Large intestine (tissue), 3 donors: ENCODE measurements at regions not wholly inside any gene's neighbourhood (a gene's known extent, or its start where the extent isn't known, plus 50 kb on each side); places are given as distances from the start of the nearest gene placed in this dataset.

ENCODE experiments used
- DNase-seq, 2 donors: peaks; one replicate each; pipeline versions ENCODE4 v3.0.0 to v3.0.0-alpha.2; 2013
- H3K27ac ChIP-seq: one replicate; pipeline ENCODE4 v1.5.1; 2013; ENCODE audit warnings: low read length
- H3K27me3 ChIP-seq: 2 replicates; pipeline ENCODE4 v1.6.1; 2013; ENCODE audit warnings: low read length; ENCODE audit not compliant: control insufficient read depth, insufficient read depth
- H3K36me3 ChIP-seq: 2 replicates; pipeline ENCODE4 v1.6.1; 2013; ENCODE audit warnings: low read length; ENCODE audit not compliant: control insufficient read depth, insufficient read depth
- H3K4me1 ChIP-seq: one replicate; pipeline ENCODE4 v1.6.1; 2013; ENCODE audit warnings: low read length; ENCODE audit not compliant: control insufficient read depth, insufficient read depth
- H3K4me3 ChIP-seq: one replicate; pipeline ENCODE4 v1.5.1; 2013; ENCODE audit warnings: low read length
- H3K9me3 ChIP-seq: one replicate; pipeline ENCODE4 v1.6.1; 2013; ENCODE audit warnings: mild to moderate bottlenecking, low read depth, low read length, moderate library complexity; ENCODE audit not compliant: control insufficient read depth
- WGBS: methylation state at CpG from one replicate; pipeline ENCODE4 v1.1.5; 2013; ENCODE audit warnings: low lambda C conversion rate; ENCODE audit not compliant: insufficient coverage; 5-methylcytosine and 5-hydroxymethylcytosine counted together

GRCh38 chr1:54461731-54462596 is 55.8 kb upstream of the SSBP3 start:
- DNase-seq, result peak in 1 of 2 donors; percentile 50
- H3K27me3 ChIP-seq, result no peaks in the 10 kb centered on the region
- no peaks in the 10 kb centered on the region for H3K9me3 ChIP-seq
- WGBS, result no CpG with 5 or more reads among the region's 16 CpGs
- no peaks in the 10 kb centered on the region for H3K36me3 ChIP-seq
- H3K4me3 ChIP-seq, result no peak overlapping the region
- no peak overlapping the region for H3K27ac ChIP-seq
- peaks cover 26% of the 10 kb centered on the region for H3K4me1 ChIP-seq

GRCh38 chr1:54460861-54461387 is 54.7 kb upstream of the SSBP3 start:
- Histone ChIP-seq H3K27ac (no peak overlapping the region), H3K4me1 (peaks cover 26% of the 10 kb centered on the region), H3K36me3 (no peaks in the 10 kb centered on the region), H3K4me3 (no peak overlapping the region), H3K9me3 (no peaks in the 10 kb centered on the region), H3K27me3 (no peaks in the 10 kb centered on the region)
- DNase-seq, result no peak
- no CpG with 5 or more reads among the region's 8 CpGs for WGBS

GRCh38 chr1:54460351-54460750 is 54.2 kb upstream of the SSBP3 start:
- no CpG with 5 or more reads among the region's 2 CpGs for WGBS
- no peaks in the 10 kb centered on the region for H3K36me3 ChIP-seq
- DNase-seq, result peak in 1 of 2 donors; percentile 63

DNA sequence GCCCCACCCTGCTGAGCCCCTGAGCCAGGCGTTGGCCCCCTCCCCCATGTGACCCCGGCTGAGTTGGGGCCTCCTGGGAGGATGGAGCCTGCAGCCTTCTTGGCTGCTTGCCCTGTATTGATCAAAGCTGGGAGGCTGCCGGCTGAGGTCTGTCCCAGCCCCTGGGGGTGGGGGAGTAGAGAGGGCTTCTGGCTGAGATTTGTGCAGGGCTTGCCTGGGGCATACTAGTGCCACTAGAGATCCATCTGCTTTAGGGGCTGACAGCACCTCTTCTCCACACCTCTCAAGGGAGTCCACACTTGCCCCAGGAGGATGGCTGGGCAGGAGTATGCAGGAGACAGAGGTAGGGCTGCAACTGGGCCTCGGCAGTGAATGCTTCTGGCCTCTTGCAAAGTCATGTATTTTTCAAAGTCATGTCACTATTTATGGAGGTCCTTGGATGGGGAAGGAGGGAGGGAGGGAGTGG is 53.6 kb upstream of the SSBP3 start:
- peaks cover 18% of the 10 kb centered on the region for H3K4me1 ChIP-seq
- H3K27me3 ChIP-seq, result no peaks in the 10 kb centered on the region
- H3K4me3 ChIP-seq, result no peak overlapping the region
- no CpG with 5 or more reads among the region's 4 CpGs for WGBS
- no peaks in the 10 kb centered on the region for H3K36me3 ChIP-seq
- no peaks in the 10 kb centered on the region for H3K9me3 ChIP-seq
- peak in 1 of 2 donors; percentile 46 for DNase-seq
- H3K27ac ChIP-seq, result no peak overlapping the region

More at GRCh38 chr1:54460351-54460750, 54.2 kb upstream of the SSBP3 start:
- Histone ChIP-seq H3K9me3 (no peaks in the 10 kb centered on the region), H3K4me1 (peaks cover 23% of the 10 kb centered on the region), H3K4me3 (no peak overlapping the region), H3K27me3 (no peaks in the 10 kb centered on the region), H3K27ac (no peak overlapping the region)

DNA sequence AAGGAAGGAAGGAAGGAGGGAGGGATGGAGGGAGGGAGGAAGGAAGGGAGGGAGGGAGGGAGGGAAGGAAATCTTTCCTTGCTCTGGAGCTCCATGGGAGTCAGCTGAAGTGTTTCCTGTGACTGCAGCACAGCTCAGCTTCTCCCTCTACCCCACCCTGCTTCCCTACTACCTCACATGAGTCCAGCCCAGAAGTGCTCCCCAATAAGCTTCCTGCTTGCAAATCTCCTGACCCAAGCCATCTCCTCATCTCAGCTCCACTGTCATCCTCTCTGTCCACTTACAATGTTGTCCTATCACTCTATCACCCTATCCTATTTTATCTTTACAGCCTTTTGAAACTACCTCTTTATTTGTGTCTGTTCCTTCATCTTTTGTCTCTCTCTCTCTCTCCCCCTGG is 52.9 kb upstream of the SSBP3 start:
- Histone ChIP-seq H3K36me3 (no peaks in the 10 kb centered on the region), H3K27me3 (no peaks in the 10 kb centered on the region), H3K4me1 (peaks cover 18% of the 10 kb centered on the region), H3K4me3 (no peak overlapping the region), H3K27ac (no peak overlapping the region), H3K9me3 (no peaks in the 10 kb centered on the region)
- no peak for DNase-seq

- Histone ChIP-seq H3K4me3 (no peak overlapping the region), H3K36me3 (no peaks in the 10 kb centered on the region), H3K4me1 (peaks cover 9% of the 10 kb centered on the region), H3K27me3 (no peaks in the 10 kb centered on the region), H3K9me3 (no peaks in the 10 kb centered on the region), H3K27ac (no peak overlapping the region)
- 80% methylated on average over 1 of the region's 6 CpGs for WGBS
- DNase-seq, result no peak
These were observed 50.8 kb upstream of the SSBP3 start for GRCh38 chr1:54456921-54457529.

DNA sequence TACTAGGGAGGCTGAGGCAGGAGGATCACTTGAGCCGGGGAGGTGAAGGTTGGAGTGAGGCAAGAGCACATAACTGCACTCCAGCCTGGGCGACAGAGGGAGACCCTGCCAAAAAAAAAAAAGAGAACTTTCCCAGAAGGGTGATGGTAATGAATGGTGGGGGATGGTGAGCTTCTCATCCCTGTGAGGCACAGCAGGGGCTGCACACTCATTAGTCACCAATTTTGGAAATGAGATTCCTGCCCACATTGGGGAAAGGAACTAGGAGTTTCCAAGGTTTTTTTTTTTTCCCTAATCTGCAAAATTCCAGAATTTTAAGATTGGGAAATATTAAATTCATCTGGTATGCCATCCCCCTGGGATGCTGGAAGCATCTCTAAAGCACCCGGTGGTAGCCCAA is 50.2 kb upstream of the SSBP3 start:
- Histone ChIP-seq H3K9me3 (no peaks in the 10 kb centered on the region), H3K27ac (no peak overlapping the region), H3K36me3 (no peaks in the 10 kb centered on the region), H3K4me3 (no peak overlapping the region), H3K4me1 (peaks cover 6% of the 10 kb centered on the region), H3K27me3 (no peaks in the 10 kb centered on the region)
- WGBS, result no CpG with 5 or more reads among the region's 3 CpGs
- DNase-seq, result no peak
